GM12878 (cell line): ENCODE measurements at regions not wholly inside any gene's neighbourhood (a gene's known extent, or its start where the extent isn't known, plus 50 kb on each side); places are given as distances from the start of the nearest gene placed in this dataset.

ENCODE experiments used
- ATAC-seq: fragments of 200-7000 bp; cut with Tn5 transposase; 3 replicates; pipeline ENCODE4 v1.9.1; 2020; ENCODE audit warnings: mild to moderate bottlenecking, moderate library complexity
- BruUV-seq: library from RNA; stranded (reverse); fragments of 400-500 nt; replicated peaks from 2 replicates; lab custom pipeline; 2021; lab: Mats Ljungman, UMichigan
- CTCF ChIA-PET: fragments of 300-600 bp; sonication (Branson Sonifier 250); formaldehyde crosslinking; extraction: SDS; loops from one replicate; lab custom pipeline; 2021; ENCODE audit warnings: inconsistent platforms; lab: Yijun Ruan, JAX
- POLR2A ChIA-PET: fragments of 350-600 bp; formaldehyde crosslinking; extraction: SDS; loops from one replicate; lab custom pipeline; 2021; ENCODE audit warnings: inconsistent platforms; lab: Charles Lee
- RAD21 ChIA-PET: fragments of 300-600 bp; sonication (Branson Sonifier 250); formaldehyde crosslinking; loops from one replicate; lab custom pipeline; 2023; ENCODE audit warnings: antibody characterized with exemption; ENCODE audit not compliant: unreplicated experiment; lab: Charles Lee
- SMC1A ChIA-PET: fragments of 300-600 bp; sonication (Branson Sonifier 250); formaldehyde crosslinking; loops from one replicate; lab custom pipeline; 2023; ENCODE audit not compliant: unreplicated experiment, uncharacterized antibody; lab: Charles Lee
- DNase-seq: peaks from one replicate; pipeline ENCODE4 v3.0.0-alpha.2; 2011; ENCODE audit warnings: low read depth, low spot score
- FAIRE-seq: peaks from 3 replicates; lab custom pipeline; 2011; peaks lifted over from hg19 to GRCh38; lab: Jason Lieb, UNC
- H2AFZ ChIP-seq: 2 replicates; pipeline ENCODE4 v1.6.0; 2011; ENCODE audit warnings: low read depth, low read length, control low read depth; ENCODE audit not compliant: control insufficient read depth
- H3K27ac ChIP-seq: 2 replicates; pipeline ENCODE4 v1.5.1; 2011; ENCODE audit warnings: control low read depth; ENCODE audit not compliant: control insufficient read depth, insufficient read depth
- H3K27me3 ChIP-seq, 2 experiments: replicated peaks in 1 of 2; 2 replicates each; pipeline versions ENCODE4 v1.6.0 to v1.6.1; 2011; ENCODE audit warnings: low read length in 1 of 2; ENCODE audit not compliant: control insufficient read depth in 2 of 2, insufficient read depth in 2 of 2
- H3K36me3 ChIP-seq, 2 experiments: 2 replicates each; pipeline ENCODE4 v1.5.1; 2011; ENCODE audit warnings: low read length in 1 of 2; ENCODE audit not compliant: control insufficient read depth in 2 of 2, insufficient read depth in 2 of 2
- H3K4me1 ChIP-seq: 2 replicates; pipeline ENCODE4 v1.6.1; 2011; ENCODE audit warnings: mild to moderate bottlenecking, low read length, moderate library complexity, mixed read lengths; ENCODE audit not compliant: control insufficient read depth, insufficient read depth
- H3K4me2 ChIP-seq: 2 replicates; pipeline ENCODE4 v1.6.0; 2011; ENCODE audit warnings: control low read depth; ENCODE audit not compliant: control insufficient read depth, insufficient read depth
- H3K4me3 ChIP-seq: fragments of 200-600 bp; sonication (generic); 2 replicates; pipeline ENCODE4 v1.5.1; 2016
- H3K79me2 ChIP-seq: 2 replicates; pipeline ENCODE4 v1.6.0; 2011; ENCODE audit warnings: low read length; ENCODE audit not compliant: control insufficient read depth, insufficient read depth
- H3K9ac ChIP-seq: 2 replicates; pipeline ENCODE4 v1.8.0; 2011; ENCODE audit warnings: low read length, control low read depth, mixed read lengths; ENCODE audit not compliant: control insufficient read depth, insufficient read depth
- H3K9me3 ChIP-seq: replicated peaks from 3 replicates; pipeline ENCODE4 v1.5.1; 2011; ENCODE audit warnings: mild to moderate bottlenecking, low read length; ENCODE audit not compliant: control insufficient read depth, insufficient read depth
- H4K20me1 ChIP-seq: 2 replicates; pipeline ENCODE4 v1.6.0; 2011; ENCODE audit not compliant: control insufficient read depth, insufficient read depth
- ATF7 ChIP-seq: fragments of 450-650 bp; IDR thresholded peaks from 2 replicates; pipeline ENCODE4 v1.6.1; 2016; ENCODE audit warnings: low read depth, mild to moderate bottlenecking
- BCL11A ChIP-seq: IDR thresholded peaks from 2 replicates; pipeline ENCODE4 v1.6.1; 2011; ENCODE audit warnings: low read depth, low read length
- DPF2 ChIP-seq: fragments of 450-650 bp; IDR thresholded peaks from 2 replicates; pipeline ENCODE4 v1.6.1; 2017; ENCODE audit warnings: mild to moderate bottlenecking
- EED ChIP-seq: sonication (generic); IDR thresholded peaks from 2 replicates; pipeline ENCODE4 v1.6.1; 2016; ENCODE audit warnings: antibody characterized with exemption, low read depth
- EP300 ChIP-seq, 2 experiments: fragments of 150-350 bp in 1 of 2; IDR thresholded peaks; 2 replicates each; pipeline ENCODE4 v1.6.1; 2011 to 2012; ENCODE audit warnings: low read depth in 2 of 2, low read length in 2 of 2, borderline replicate concordance in 1 of 2, improper control_type of control experiment in 1 of 2, inconsistent platforms in 1 of 2; ENCODE audit not compliant: control insufficient read depth in 1 of 2
- FOXK2 ChIP-seq: fragments of 450-650 bp; IDR thresholded peaks from 2 replicates; pipeline ENCODE4 v1.6.1; 2017; ENCODE audit warnings: mild to moderate bottlenecking, moderate library complexity
- HDAC2 ChIP-seq: fragments of 200-600 bp; sonication (generic); IDR thresholded peaks from 2 replicates; pipeline ENCODE4 v1.6.1; 2017
- HDAC6 ChIP-seq: fragments of 200-600 bp; sonication (generic); IDR thresholded peaks from one replicate; pipeline ENCODE4 v1.8.0; 2017; ENCODE audit warnings: antibody characterized with exemption; ENCODE audit not compliant: unreplicated experiment
- HSF1 ChIP-seq: fragments of 150-350 bp; IDR thresholded peaks from 2 replicates; pipeline ENCODE4 v1.6.1; 2014; ENCODE audit warnings: mild to moderate bottlenecking, low read depth, low read length
- IKZF2 ChIP-seq, 2 experiments: fragments of 450-650 bp; IDR thresholded peaks; 2 replicates each; pipeline ENCODE4 v1.6.1; 2017; ENCODE audit warnings: mild to moderate bottlenecking in 2 of 2, moderate library complexity in 2 of 2
- IRF3 ChIP-seq: fragments of 450-650 bp; IDR thresholded peaks from 2 replicates; pipeline ENCODE4 v1.6.1; 2014; ENCODE audit warnings: mild to moderate bottlenecking
- KAT2A ChIP-seq: conservative IDR thresholded peaks from 2 replicates; pipeline ENCODE4 v1.6.1; 2011; ENCODE audit warnings: low read depth, low read length; ENCODE audit not compliant: control insufficient read depth
- MEF2B ChIP-seq: fragments of 450-650 bp; IDR thresholded peaks from 2 replicates; pipeline ENCODE4 v1.6.1; 2018; ENCODE audit warnings: mild to moderate bottlenecking, moderate library complexity; ENCODE audit not compliant: partially characterized antibody, poor library complexity, severe bottlenecking
- MYC ChIP-seq: IDR thresholded peaks from 2 replicates; pipeline ENCODE4 v1.6.1; 2011; ENCODE audit warnings: mild to moderate bottlenecking, low read length, moderate library complexity, inconsistent platforms; ENCODE audit not compliant: insufficient read depth, insufficient replicate concordance, insufficient read length, severe bottlenecking
- NFIC ChIP-seq: IDR thresholded peaks from 2 replicates; pipeline ENCODE4 v1.6.1; 2012; ENCODE audit warnings: low read depth, mild to moderate bottlenecking, inconsistent platforms, low read length, moderate library complexity
- PML ChIP-seq: IDR thresholded peaks from 2 replicates; pipeline ENCODE4 v1.6.1; 2012; ENCODE audit warnings: low read length, inconsistent platforms
- POLR2AphosphoS5 ChIP-seq: IDR thresholded peaks from 2 replicates; pipeline ENCODE4 v1.6.1; 2011; ENCODE audit warnings: mild to moderate bottlenecking, low read length, inconsistent platforms
- POU2F2 ChIP-seq: IDR thresholded peaks from 3 replicates; pipeline ENCODE4 v1.6.1; 2011; ENCODE audit warnings: low read depth, mild to moderate bottlenecking, low read length, borderline replicate concordance
- RELB ChIP-seq: fragments of 450-650 bp; IDR thresholded peaks from 2 replicates; pipeline ENCODE4 v1.6.1; 2017; ENCODE audit warnings: low read depth, mild to moderate bottlenecking, moderate library complexity
- SMAD5 ChIP-seq: IDR thresholded peaks from 2 replicates; pipeline ENCODE4 v1.6.1; 2016; ENCODE audit warnings: antibody characterized with exemption, low read depth
- SPI1 ChIP-seq: IDR thresholded peaks from 2 replicates; pipeline ENCODE4 v1.6.1; 2011; ENCODE audit warnings: low read depth, mild to moderate bottlenecking, low read length, moderate library complexity, borderline replicate concordance; ENCODE audit not compliant: insufficient read depth
- TCF3 ChIP-seq: IDR thresholded peaks from 2 replicates; pipeline ENCODE4 v1.6.1; 2012; ENCODE audit warnings: low read depth, mild to moderate bottlenecking, low read length, borderline replicate concordance; ENCODE audit not compliant: insufficient read depth
- WGBS: methylation state at CpG from one replicate; pipeline ENCODE4 v1.1.6; 2016; ENCODE audit warnings: low lambda C conversion rate; ENCODE audit not compliant: insufficient replicate concordance, insufficient coverage; ENCODE audit errors: missing lambda C conversion rate; 5-methylcytosine and 5-hydroxymethylcytosine counted together
- in situ Hi-C: fragments of 300-500 bp; cut with MboI; formaldehyde crosslinking; loops from 9 replicates; pipeline ENCODE4 v1.14.3; 2018; ENCODE audit warnings: mixed read lengths
- intact Hi-C: fragments of 100-400 bp; cut with micrococcal nuclease; formaldehyde crosslinking; loops from one replicate; pipeline ENCODE4 v1.14.2; 2022; ENCODE audit not compliant: unreplicated experiment

GRCh38 chr1:60942896-60943638 is 139.3 kb upstream of the NFIA start:
- no peaks in the 10 kb centered on the region for H3K79me2 ChIP-seq
- H3K27ac ChIP-seq = no peak overlapping the region
- H3K9me3 ChIP-seq = no peaks in the 10 kb centered on the region
- H3K9ac ChIP-seq = no peak overlapping the region
- no peak overlapping the region for H2AFZ ChIP-seq
- no TSS peak for BruUV-seq
- POLR2A ChIA-PET = no interaction called here
- H3K27me3 ChIP-seq = peaks cover 0 to 3% of the 10 kb centered on the region in 2 experiments; a peak in 1 of 4 replicates
- intact Hi-C loops = no loop called here
- RAD21 ChIA-PET = no interaction called here
- DNase-seq = no peak
- no peak overlapping the region for H3K4me2 ChIP-seq
- ATAC-seq = peak; percentile 87
- 11% methylated on average over 8 of the region's 8 CpGs for WGBS
- FAIRE-seq = no peak
- no peak overlapping the region for H3K4me3 ChIP-seq
- SMC1A ChIA-PET = no interaction called here
- CTCF ChIA-PET = no interaction called here
- H4K20me1 ChIP-seq = no peaks in the 10 kb centered on the region
- no peaks in the 10 kb centered on the region for H3K36me3 ChIP-seq
- no peaks in the 10 kb centered on the region for H3K4me1 ChIP-seq
- in situ Hi-C loops = no loop called here
- TF ChIP-seq EP300 (IDR thresholded peaks at IDR 0.05; ENCODE audit: borderline replicate concordance in 1 of 2, control insufficient read depth in 1 of 2, low read depth in 2 of 2, low read length in 2 of 2) (0 out of 4 replicates have a peak, but pooled peaks of 1 of the 2 experiments have one; percentile 32), HSF1 (no peak), POU2F2 (0 out of 3 replicates have a peak, but pooled peaks have one; percentile 13), PML (no peak), IRF3 (no peak), SPI1 (peak; percentile 88), ATF7 (peak; percentile 28; the same call in 1 of the 2 replicates), RELB (0 out of 2 replicates have a peak, but pooled peaks have one; percentile 37), NFIC (no peak), FOXK2 (no peak), SMAD5 (no peak), KAT2A (no peak), HDAC6 (no peak), MYC (no peak), IKZF2 (IDR thresholded peaks at IDR 0.05) (peak; percentile 65 to 71), HDAC2 (no peak), TCF3 (no peak), DPF2 (peak; percentile 57; the same call in 1 of the 2 replicates), BCL11A (0 out of 2 replicates have a peak, but pooled peaks have one; percentile 27), EED (no peak), MEF2B (peak; percentile 53), POLR2AphosphoS5 (no peak)
